ENCODE measurements at regions not wholly inside any gene's neighbourhood (a gene's known extent, or its start where the extent isn't known, plus 50 kb on each side); places are given as distances from the start of the nearest gene placed in this dataset.

GRCh38 chr16:77488652-77489051 is 53.8 kb upstream of the ADAMTS18 start:
- intact Hi-C loops (cut with DNase I) = no loop called here
- Histone ChIP-seq H3K27me3 (no peaks in the 10 kb centered on the region), H3K27ac (no peak overlapping the region), H3K4me3 (no peak overlapping the region), H3K9me3 (no peaks in the 10 kb centered on the region), H3K36me3 (no peaks in the 10 kb centered on the region), H3K4me1 (no peaks in the 10 kb centered on the region)
- TF ChIP-seq CTCF (IDR thresholded peaks at IDR 0.05) = no peak
- DNase-seq (ENCODE audit: low spot score in 2 of 2) = no peak

GRCh38 chr16:77491091-77491490 is 56.3 kb upstream of the ADAMTS18 start:
- no peak overlapping the region for H3K4me3 ChIP-seq
- no peak overlapping the region for H3K27ac ChIP-seq
- no peaks in the 10 kb centered on the region for H3K4me1 ChIP-seq
- no peaks in the 10 kb centered on the region for H3K36me3 ChIP-seq
- no peaks in the 10 kb centered on the region for H3K27me3 ChIP-seq
- intact Hi-C loops (cut with DNase I) = no loop called here
- DNase-seq (ENCODE audit: low spot score in 2 of 2) = no peak
- no peaks in the 10 kb centered on the region for H3K9me3 ChIP-seq
- TF ChIP-seq CTCF (IDR thresholded peaks at IDR 0.05) = no peak

- no peaks in the 10 kb centered on the region for H3K36me3 ChIP-seq
- no peak overlapping the region for H3K4me3 ChIP-seq
- no peaks in the 10 kb centered on the region for H3K9me3 ChIP-seq
- no peak overlapping the region for H3K27ac ChIP-seq
- intact Hi-C loops (cut with DNase I) = no loop called here
- no peak for TF ChIP-seq CTCF (IDR thresholded peaks at IDR 0.05)
- no peaks in the 10 kb centered on the region for H3K4me1 ChIP-seq
- no peaks in the 10 kb centered on the region for H3K27me3 ChIP-seq
- DNase-seq (ENCODE audit: low spot score in 2 of 2) = no peak
These were observed 62.1 kb upstream of the ADAMTS18 start for GRCh38 chr16:77496934-77497333.

GRCh38 chr16:77499373-77500285 is 64.8 kb upstream of the ADAMTS18 start:
- H3K9me3 ChIP-seq = no peaks in the 10 kb centered on the region
- TF ChIP-seq CTCF (IDR thresholded peaks at IDR 0.05) = no peak
- no peak for DNase-seq (ENCODE audit: low spot score in 2 of 2)
- intact Hi-C loops (cut with DNase I) = no loop called here
- H3K27me3 ChIP-seq = no peaks in the 10 kb centered on the region
- no peak overlapping the region for H3K27ac ChIP-seq
- no peaks in the 10 kb centered on the region for H3K36me3 ChIP-seq
- no peaks in the 10 kb centered on the region for H3K4me1 ChIP-seq
- H3K4me3 ChIP-seq = no peak overlapping the region

- no peak for TF ChIP-seq CTCF (IDR thresholded peaks at IDR 0.05)
- H3K36me3 ChIP-seq = no peaks in the 10 kb centered on the region
- intact Hi-C loops (cut with DNase I) = no loop called here
These were observed 65.4 kb upstream of the ADAMTS18 start for GRCh38 chr16:77500286-77500598.

More at GRCh38 chr16:77500286-77500598, 65.4 kb upstream of the ADAMTS18 start:
- no peak for DNase-seq (ENCODE audit: low spot score in 2 of 2)
- Histone ChIP-seq H3K4me3 (no peak overlapping the region), H3K9me3 (no peaks in the 10 kb centered on the region), H3K27ac (no peak overlapping the region), H3K27me3 (no peaks in the 10 kb centered on the region), H3K4me1 (no peaks in the 10 kb centered on the region)

Measured in ascending aorta (tissue), 2 donors.